KMS-11 (cell line): ENCODE measurements at regions not wholly inside any gene's neighbourhood (a gene's known extent, or its start where the extent isn't known, plus 50 kb on each side); places are given as distances from the start of the nearest gene placed in this dataset.

Source experiments
- H2AFZ ChIP-seq: fragments of 200-600 bp; sonication (generic); 2 replicates; pipeline ENCODE4 v1.6.1; 2016; ENCODE audit warnings: antibody characterized with exemption, mixed run types, low read depth
- H3K27ac ChIP-seq: fragments of 200-600 bp; sonication (generic); 2 replicates; pipeline ENCODE4 v1.6.1; 2016; ENCODE audit warnings: mild to moderate bottlenecking, mixed run types
- H3K27me3 ChIP-seq: fragments of 200-600 bp; sonication (generic); 2 replicates; pipeline ENCODE4 v1.6.1; 2017; ENCODE audit warnings: mild to moderate bottlenecking, low read depth, mixed run types, moderate library complexity; ENCODE audit not compliant: insufficient read depth
- H3K36me3 ChIP-seq: fragments of 200-600 bp; sonication (generic); 2 replicates; pipeline ENCODE4 v1.6.1; 2017; ENCODE audit warnings: mild to moderate bottlenecking, mixed run types; ENCODE audit not compliant: insufficient read depth
- H3K4me1 ChIP-seq: fragments of 200-600 bp; sonication (generic); 2 replicates; pipeline ENCODE4 v1.6.1; 2016; ENCODE audit warnings: mild to moderate bottlenecking, low read depth, mixed run types; ENCODE audit not compliant: poor library complexity, severe bottlenecking
- H3K4me2 ChIP-seq: fragments of 200-600 bp; sonication (generic); 2 replicates; pipeline ENCODE4 v1.7.0; 2016; ENCODE audit warnings: mild to moderate bottlenecking, mixed run types
- H3K4me3 ChIP-seq: fragments of 200-600 bp; sonication (generic); IDR thresholded peaks from 2 replicates; pipeline ENCODE4 v1.6.1; 2017; ENCODE audit warnings: low read depth, low read length, mixed read lengths; ENCODE audit not compliant: insufficient read depth
- H3K79me2 ChIP-seq: fragments of 200-600 bp; sonication (generic); 2 replicates; pipeline ENCODE4 v1.6.1; 2016; ENCODE audit warnings: low read depth, mixed run types; ENCODE audit not compliant: insufficient read depth
- H3K9ac ChIP-seq: fragments of 200-600 bp; sonication (generic); 2 replicates; pipeline ENCODE4 v1.6.1; 2016; ENCODE audit warnings: mild to moderate bottlenecking, mixed run types
- H4K20me1 ChIP-seq: fragments of 200-600 bp; sonication (generic); 2 replicates; pipeline ENCODE4 v1.6.1; 2016; ENCODE audit warnings: mild to moderate bottlenecking, mixed run types; ENCODE audit not compliant: insufficient read depth
- CTCF ChIP-seq: fragments of 200-600 bp; sonication (generic); conservative IDR thresholded peaks from 2 replicates; pipeline ENCODE4 v1.6.1; 2017; ENCODE audit warnings: low read depth, mild to moderate bottlenecking, antibody characterized with exemption, low read length, moderate library complexity, mixed read lengths

GRCh38 chr11:37525336-37525735 is 927.3 kb upstream of the RAG2 start:
- no peaks in the 10 kb centered on the region for H3K4me1 ChIP-seq
- no peak for TF ChIP-seq CTCF

GRCh38 chr11:37519781-37520180 is 921.7 kb upstream of the RAG2 start:
- no peaks in the 10 kb centered on the region for H4K20me1 ChIP-seq
- no peaks in the 10 kb centered on the region for H3K27me3 ChIP-seq
- no peaks in the 10 kb centered on the region for H3K4me1 ChIP-seq
- no peak overlapping the region for H3K27ac ChIP-seq
- no peak overlapping the region for H3K4me2 ChIP-seq
- no peak overlapping the region for H3K9ac ChIP-seq
- no peaks in the 10 kb centered on the region for H3K79me2 ChIP-seq
- H3K4me3 ChIP-seq: no peak overlapping the region
- no peaks in the 10 kb centered on the region for H3K36me3 ChIP-seq
- no peak for TF ChIP-seq CTCF
- H2AFZ ChIP-seq: no peak overlapping the region

More at GRCh38 chr11:37525336-37525735, 927.3 kb upstream of the RAG2 start:
- no peak overlapping the region for H3K4me2 ChIP-seq
- H3K79me2 ChIP-seq: no peaks in the 10 kb centered on the region
- H3K4me3 ChIP-seq: no peak overlapping the region
- no peaks in the 10 kb centered on the region for H3K36me3 ChIP-seq
- H3K27ac ChIP-seq: no peak overlapping the region
- no peak overlapping the region for H2AFZ ChIP-seq
- no peaks in the 10 kb centered on the region for H3K27me3 ChIP-seq
- H4K20me1 ChIP-seq: no peaks in the 10 kb centered on the region
- H3K9ac ChIP-seq: no peak overlapping the region

GRCh38 chr11:37512156-37512780 is 914.2 kb upstream of the RAG2 start:
- TF ChIP-seq CTCF: no peak
- H3K36me3 ChIP-seq: no peaks in the 10 kb centered on the region
- no peak overlapping the region for H3K4me3 ChIP-seq
- no peak overlapping the region for H2AFZ ChIP-seq
- no peaks in the 10 kb centered on the region for H3K27me3 ChIP-seq
- no peak overlapping the region for H3K9ac ChIP-seq
- H4K20me1 ChIP-seq: no peaks in the 10 kb centered on the region; the same call in 1 of the 2 replicates
- no peaks in the 10 kb centered on the region for H3K79me2 ChIP-seq
- H3K27ac ChIP-seq: no peak overlapping the region
- H3K4me2 ChIP-seq: no peak overlapping the region; the same call in 1 of the 2 replicates
- H3K4me1 ChIP-seq: peaks cover 19% of the 10 kb centered on the region

GRCh38 chr11:37511425-37511933 is 913.4 kb upstream of the RAG2 start:
- no peaks in the 10 kb centered on the region; the same call in 1 of the 2 replicates for H4K20me1 ChIP-seq
- H3K4me2 ChIP-seq: no peak overlapping the region; the same call in 1 of the 2 replicates
- H3K79me2 ChIP-seq: no peaks in the 10 kb centered on the region

More at GRCh38 chr11:37511425-37511933, 913.4 kb upstream of the RAG2 start:
- Histone ChIP-seq H3K27me3 (no peaks in the 10 kb centered on the region), H2AFZ (peak overlapping the region; percentile 26; the same call in 1 of the 2 replicates), H3K4me1 (peaks cover 19% of the 10 kb centered on the region), H3K27ac (no peak overlapping the region), H3K4me3 (no peak overlapping the region), H3K36me3 (no peaks in the 10 kb centered on the region), H3K9ac (no peak overlapping the region)
- no peak for TF ChIP-seq CTCF
